Transverse colon (tissue), 4 donors: ENCODE measurements at regions not wholly inside any gene's neighbourhood (a gene's known extent, or its start where the extent isn't known, plus 50 kb on each side); places are given as distances from the start of the nearest gene placed in this dataset.

ENCODE experiments used
- DNase-seq: peaks from one replicate; pipeline ENCODE4 v3.0.0-alpha.2; 2019
- H3K27ac ChIP-seq, 4 donors: fragments of 200-600 bp; sonication (generic); 2 replicates each; pipeline ENCODE4 v1.5.1; 2016 to 2018; ENCODE audit warnings: inconsistent platforms in 4 of 4
- H3K27me3 ChIP-seq: fragments of 200-600 bp; sonication (generic); 2 replicates; pipeline ENCODE4 v1.5.1; 2017; ENCODE audit warnings: inconsistent platforms
- H3K36me3 ChIP-seq, 4 donors: fragments of 200-600 bp; sonication (generic); 2 replicates each; pipeline ENCODE4 v1.5.1; 2017 to 2019; ENCODE audit warnings: inconsistent platforms in 4 of 4
- H3K4me1 ChIP-seq, 4 donors: fragments of 200-600 bp; sonication (generic); 2 replicates each; pipeline ENCODE4 v1.5.1; 2017 to 2020; ENCODE audit warnings: inconsistent platforms in 4 of 4
- H3K4me3 ChIP-seq, 4 donors: fragments of 200-600 bp; sonication (generic); 1 replicate in 1 of 4; 2 replicates in 3 of 4; pipeline versions ENCODE4 v1.5.1 to v1.6.1; 2017 to 2019; ENCODE audit warnings: inconsistent platforms in 4 of 4
- H3K9me3 ChIP-seq, 2 donors: fragments of 200-600 bp; sonication (generic); 2 replicates each; pipeline ENCODE4 v1.5.1; 2017 to 2019; ENCODE audit warnings: inconsistent platforms in 2 of 2
- EP300 ChIP-seq: sonication (generic); formaldehyde crosslinking; IDR thresholded peaks from one replicate; pipeline ENCODE4 v1.6.1; 2017; ENCODE audit warnings: antibody characterized with exemption, low read depth
- POLR2A ChIP-seq: fragments of 450-650 bp; IDR thresholded peaks from one replicate; pipeline ENCODE4 v1.6.1; 2016; ENCODE audit warnings: antibody characterized with exemption, mild to moderate bottlenecking, moderate library complexity
- POLR2AphosphoS5 ChIP-seq, 3 donors: sonication (generic); formaldehyde crosslinking; IDR thresholded peaks; one replicate each; pipeline ENCODE4 v1.6.1; 2016; ENCODE audit warnings: antibody characterized with exemption in 3 of 3
- WGBS, 2 donors: methylation state at CpG; one replicate each; pipeline ENCODE4 v1.1.5; 2018; ENCODE audit warnings: low coverage in 1 of 2; 5-methylcytosine and 5-hydroxymethylcytosine counted together
- in situ Hi-C, 4 donors: fragments of 200-750 bp; cut with MboI; loops; one replicate each; pipeline versions ENCODE4 v1.15.0 to v1.15.1; 2017; ENCODE audit warnings: low sequenced_read_pairs in 3 of 4, low pct_ligation_motif_present in 1 of 4, low pct_unique_long_range_greater_than_20kb in 1 of 4
- intact Hi-C: fragments of 100-400 bp; cut with DNase I; formaldehyde crosslinking; loops from one replicate; pipeline ENCODE4 v1.15.1; 2023; ENCODE audit warnings: low total_unique reads
- TF ChIP-seq, protein P1 (sequence below), 5 experiments: fragments of 200-600 bp in 3 of 5; fragments of 450-650 bp in 2 of 5; sonication (generic) in 3 of 5; IDR thresholded peaks; 1 replicate in 2 of 5; 2 replicates in 3 of 5; pipeline ENCODE4 v1.5.1; 2016 to 2017; ENCODE audit warnings: antibody characterized with exemption in 5 of 5, inconsistent platforms in 3 of 5, mild to moderate bottlenecking in 2 of 5, moderate library complexity in 1 of 5

DNA sequence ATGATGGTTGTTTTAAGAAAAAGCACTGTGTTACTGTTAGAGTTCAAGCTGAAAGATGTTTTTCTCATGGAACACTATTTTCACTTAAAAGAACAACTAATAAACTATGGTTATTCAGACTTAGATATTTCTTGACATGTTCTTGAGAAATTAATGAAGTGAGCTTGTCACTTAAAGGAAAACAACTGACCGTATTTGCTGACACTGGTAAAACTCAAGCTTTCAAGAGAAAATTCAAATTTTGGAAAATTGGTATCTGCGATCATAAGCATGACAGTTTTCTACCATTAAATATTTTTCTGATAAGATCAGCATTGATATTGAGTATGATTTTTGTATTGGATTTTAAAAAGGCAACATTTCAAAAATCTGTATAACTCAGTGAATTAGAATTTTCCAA is 549.5 kb upstream of the ACTRT1 start:
- in situ Hi-C loops: no loop called here

DNA sequence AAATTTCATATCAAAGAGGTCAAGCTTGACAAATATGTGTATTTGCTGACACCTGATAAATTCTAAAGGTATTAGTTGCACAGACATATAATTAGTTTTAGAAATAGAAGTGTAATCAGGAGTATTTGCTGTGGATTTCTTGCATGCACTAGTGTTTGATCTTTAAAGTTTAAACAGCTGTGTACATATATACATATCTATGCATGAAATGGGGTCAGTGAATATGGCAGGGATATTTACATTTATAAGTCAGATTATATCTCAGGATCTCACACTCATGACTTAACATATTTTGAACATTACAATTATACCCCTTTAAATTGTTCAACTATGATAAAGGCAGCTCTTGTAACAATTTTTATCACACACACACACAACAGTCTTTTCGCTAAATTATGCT is 547.4 kb upstream of the ACTRT1 start:
- H3K4me3 ChIP-seq: no peak overlapping the region
- H3K4me1 ChIP-seq: no peaks in the 10 kb centered on the region
- TF ChIP-seq, protein P1, sequence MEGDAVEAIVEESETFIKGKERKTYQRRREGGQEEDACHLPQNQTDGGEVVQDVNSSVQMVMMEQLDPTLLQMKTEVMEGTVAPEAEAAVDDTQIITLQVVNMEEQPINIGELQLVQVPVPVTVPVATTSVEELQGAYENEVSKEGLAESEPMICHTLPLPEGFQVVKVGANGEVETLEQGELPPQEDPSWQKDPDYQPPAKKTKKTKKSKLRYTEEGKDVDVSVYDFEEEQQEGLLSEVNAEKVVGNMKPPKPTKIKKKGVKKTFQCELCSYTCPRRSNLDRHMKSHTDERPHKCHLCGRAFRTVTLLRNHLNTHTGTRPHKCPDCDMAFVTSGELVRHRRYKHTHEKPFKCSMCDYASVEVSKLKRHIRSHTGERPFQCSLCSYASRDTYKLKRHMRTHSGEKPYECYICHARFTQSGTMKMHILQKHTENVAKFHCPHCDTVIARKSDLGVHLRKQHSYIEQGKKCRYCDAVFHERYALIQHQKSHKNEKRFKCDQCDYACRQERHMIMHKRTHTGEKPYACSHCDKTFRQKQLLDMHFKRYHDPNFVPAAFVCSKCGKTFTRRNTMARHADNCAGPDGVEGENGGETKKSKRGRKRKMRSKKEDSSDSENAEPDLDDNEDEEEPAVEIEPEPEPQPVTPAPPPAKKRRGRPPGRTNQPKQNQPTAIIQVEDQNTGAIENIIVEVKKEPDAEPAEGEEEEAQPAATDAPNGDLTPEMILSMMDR (IDR thresholded peaks at IDR 0.05): no peak
- TF ChIP-seq POLR2A (no peak), EP300 (no peak), POLR2AphosphoS5 (IDR thresholded peaks at IDR 0.05) (no peak)
- 62% methylated on average over 1 of the region's 1 CpG; no CpG with 5 or more reads in 1 of the 2 donors for WGBS, 2 donors
- intact Hi-C loops: no loop called here
- H3K27me3 ChIP-seq: no peaks in the 10 kb centered on the region
- in situ Hi-C loops: no loop called here
- no peak for DNase-seq
- no peak overlapping the region for H3K27ac ChIP-seq
- no peaks in the 10 kb centered on the region for H3K36me3 ChIP-seq
- no peaks in the 10 kb centered on the region for H3K9me3 ChIP-seq

More for the DNA sequence above, 549.5 kb upstream of the ACTRT1 start:
- no peak for DNase-seq
- 50 to 88% methylated on average over 2 of the region's 2 CpGs for WGBS, 2 donors
- no peak overlapping the region for H3K4me3 ChIP-seq
- no peaks in the 10 kb centered on the region for H3K4me1 ChIP-seq
- intact Hi-C loops: no loop called here
- no peak for TF ChIP-seq POLR2A
- TF ChIP-seq EP300: no peak
- TF ChIP-seq POLR2AphosphoS5 (IDR thresholded peaks at IDR 0.05): no peak
- TF ChIP-seq, protein P1 (IDR thresholded peaks at IDR 0.05): no peak
- no peaks in the 10 kb centered on the region for H3K9me3 ChIP-seq
- H3K27me3 ChIP-seq: no peaks in the 10 kb centered on the region
- no peaks in the 10 kb centered on the region for H3K36me3 ChIP-seq
- H3K27ac ChIP-seq: no peak overlapping the region

DNA sequence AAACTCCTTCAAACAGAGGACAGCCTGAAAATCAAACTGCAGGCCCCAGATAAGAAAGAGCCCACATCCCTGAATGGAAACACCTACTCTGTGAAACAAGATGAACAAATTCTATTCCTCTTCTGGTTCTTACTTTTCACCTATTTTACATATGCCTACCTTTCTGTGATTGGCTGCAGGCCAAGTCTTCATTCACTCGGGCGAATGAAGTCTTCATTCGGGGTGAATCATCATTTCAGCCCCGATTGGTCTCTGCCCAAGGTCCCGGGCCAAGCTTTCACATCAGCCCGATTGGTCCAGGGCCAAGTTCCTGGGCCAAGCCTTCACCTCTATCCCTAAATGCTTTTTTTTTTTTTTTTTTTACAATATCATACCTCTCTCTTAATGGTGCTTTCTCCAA is 529.8 kb upstream of the ACTRT1 start:
- H3K4me3 ChIP-seq: no peak overlapping the region
- no peak for DNase-seq
- no peaks in the 10 kb centered on the region for H3K9me3 ChIP-seq
- no peaks in the 10 kb centered on the region for H3K36me3 ChIP-seq
- H3K27me3 ChIP-seq: no peaks in the 10 kb centered on the region
- 80% methylated on average over 6 of the region's 6 CpGs; no CpG with 5 or more reads in 1 of the 2 donors for WGBS, 2 donors
- H3K4me1 ChIP-seq: no peaks in the 10 kb centered on the region
- in situ Hi-C loops: no loop called here
- H3K27ac ChIP-seq: no peak overlapping the region
- intact Hi-C loops: no loop called here
- TF ChIP-seq, protein P1 (IDR thresholded peaks at IDR 0.05): no peak
- no peak for TF ChIP-seq POLR2AphosphoS5 (IDR thresholded peaks at IDR 0.05)
- no peak for TF ChIP-seq EP300

DNA sequence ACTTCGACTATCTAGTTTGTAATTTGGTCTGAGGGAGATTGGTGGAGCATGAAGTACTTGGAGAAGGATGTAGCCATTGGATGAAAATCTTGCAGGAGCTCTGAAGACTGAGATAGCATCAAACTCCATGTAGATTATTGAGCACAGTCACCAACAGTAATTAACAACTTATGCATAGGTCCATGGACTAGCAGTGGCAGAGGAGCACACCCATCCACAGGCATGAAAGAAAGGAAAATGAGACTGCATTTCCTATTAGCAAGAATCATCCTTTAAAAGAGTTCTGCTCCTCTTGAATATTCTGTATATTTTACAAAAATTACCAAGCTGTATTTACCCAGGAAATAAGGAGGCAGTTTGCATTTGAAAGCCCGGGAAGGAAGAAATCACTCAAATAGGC is 529.4 kb upstream of the ACTRT1 start:
- 66% methylated on average over 2 of the region's 2 CpGs; no CpG with 5 or more reads in 1 of the 2 donors for WGBS, 2 donors
- in situ Hi-C loops: no loop called here
- Histone ChIP-seq H3K27me3 (no peaks in the 10 kb centered on the region), H3K36me3 (no peaks in the 10 kb centered on the region), H3K27ac (no peak overlapping the region), H3K4me1 (no peaks in the 10 kb centered on the region), H3K4me3 (no peak overlapping the region), H3K9me3 (no peaks in the 10 kb centered on the region)
- DNase-seq: no peak
- TF ChIP-seq EP300: no peak
- TF ChIP-seq, protein P1 (IDR thresholded peaks at IDR 0.05): no peak
- no peak for TF ChIP-seq POLR2A
- no peak for TF ChIP-seq POLR2AphosphoS5 (IDR thresholded peaks at IDR 0.05)
- intact Hi-C loops: no loop called here
